ENCODE measurements at regions not wholly inside any gene's neighbourhood (a gene's known extent, or its start where the extent isn't known, plus 50 kb on each side); places are given as distances from the start of the nearest gene placed in this dataset.

- no peaks in the 10 kb centered on the region for H3K27me3 ChIP-seq (ENCODE audit: insufficient read depth, low read length, poor library complexity)
- H2BK120ac ChIP-seq (ENCODE audit: low read depth, low read length) = no peak overlapping the region
Measured at GRCh38 chrY:15440696-15441408, 916.5 kb downstream of the NLGN4Y start.

GRCh38 chrY:15441878-15442277 is 917.5 kb downstream of the NLGN4Y start:
- Histone ChIP-seq H3K27me3 (ENCODE audit: insufficient read depth, low read length, poor library complexity) (no peaks in the 10 kb centered on the region), H3K4me2 (ENCODE audit: low read length) (no peak overlapping the region), H3K9ac (ENCODE audit: low read length) (no peak overlapping the region), H3K23ac (ENCODE audit: low read length) (no peak overlapping the region), H3K4ac (ENCODE audit: low read depth, low read length) (no peak overlapping the region), H3K4me1 (ENCODE audit: control insufficient read depth, low read depth, low read length) (no peaks in the 10 kb centered on the region), H2BK15ac (replicated peaks; ENCODE audit: low read depth) (no peak overlapping the region), H2BK5ac (ENCODE audit: low read length) (no peak overlapping the region), H4K5ac (ENCODE audit: low read length) (no peak overlapping the region), H3K27ac (ENCODE audit: low read depth, low read length) (no peak overlapping the region), H3K56ac (ENCODE audit: low read length) (no peak overlapping the region), H4K8ac (ENCODE audit: low read depth, low read length) (no peak overlapping the region), H3K4me3 (ENCODE audit: low read length) (no peak overlapping the region), H2AK5ac (ENCODE audit: low read length) (no peak overlapping the region), H3K79me2 (ENCODE audit: control insufficient read depth, insufficient read depth, low read length) (no peaks in the 10 kb centered on the region), H3K36me3 (ENCODE audit: control insufficient read depth, insufficient read depth, low read length) (no peaks in the 10 kb centered on the region), H2BK120ac (ENCODE audit: low read depth, low read length) (no peak overlapping the region), H3K79me1 (ENCODE audit: low read length) (no peaks in the 10 kb centered on the region), H3K18ac (ENCODE audit: low read length) (no peak overlapping the region)
- DNase-seq = no peak
- WGBS (ENCODE audit: extremely low coverage, insufficient coverage, low lambda C conversion rate) = no CpG with 5 or more reads among the region's 1 CpG

More at GRCh38 chrY:15440696-15441408, 916.5 kb downstream of the NLGN4Y start:
- WGBS (ENCODE audit: extremely low coverage, insufficient coverage, low lambda C conversion rate) = no CpG with 5 or more reads among the region's 8 CpGs
- no peak overlapping the region for H3K9ac ChIP-seq (ENCODE audit: low read length)
- H4K8ac ChIP-seq (ENCODE audit: low read depth, low read length) = no peak overlapping the region
- no peak overlapping the region for H3K23ac ChIP-seq (ENCODE audit: low read length)
- H2AK5ac ChIP-seq (ENCODE audit: low read length) = no peak overlapping the region
- H3K18ac ChIP-seq (ENCODE audit: low read length) = no peak overlapping the region
- no peak overlapping the region for H3K4me3 ChIP-seq (ENCODE audit: low read length)
- H2BK15ac ChIP-seq (replicated peaks; ENCODE audit: low read depth) = no peak overlapping the region
- H3K36me3 ChIP-seq (ENCODE audit: control insufficient read depth, insufficient read depth, low read length) = no peaks in the 10 kb centered on the region
- H3K27ac ChIP-seq (ENCODE audit: low read depth, low read length) = no peak overlapping the region
- no peaks in the 10 kb centered on the region for H3K4me1 ChIP-seq (ENCODE audit: control insufficient read depth, low read depth, low read length)
- no peak overlapping the region for H3K56ac ChIP-seq (ENCODE audit: low read length)
- no peak overlapping the region for H4K5ac ChIP-seq (ENCODE audit: low read length)
- H3K79me2 ChIP-seq (ENCODE audit: control insufficient read depth, insufficient read depth, low read length) = no peaks in the 10 kb centered on the region
- no peak overlapping the region for H2BK5ac ChIP-seq (ENCODE audit: low read length)
- no peak overlapping the region for H3K4me2 ChIP-seq (ENCODE audit: low read length)
- no peak overlapping the region for H3K4ac ChIP-seq (ENCODE audit: low read depth, low read length)
- no peak for DNase-seq
- H3K79me1 ChIP-seq (ENCODE audit: low read length) = no peaks in the 10 kb centered on the region

GRCh38 chrY:15445871-15446270 is 921.5 kb downstream of the NLGN4Y start:
- Histone ChIP-seq H2BK5ac (ENCODE audit: low read length) (no peak overlapping the region), H3K4me3 (ENCODE audit: low read length) (no peak overlapping the region), H3K27ac (ENCODE audit: low read depth, low read length) (no peak overlapping the region), H3K9ac (ENCODE audit: low read length) (no peak overlapping the region), H3K23ac (ENCODE audit: low read length) (no peak overlapping the region), H4K8ac (ENCODE audit: low read depth, low read length) (no peak overlapping the region), H3K27me3 (ENCODE audit: insufficient read depth, low read length, poor library complexity) (no peaks in the 10 kb centered on the region), H3K79me1 (ENCODE audit: low read length) (no peaks in the 10 kb centered on the region), H3K36me3 (ENCODE audit: control insufficient read depth, insufficient read depth, low read length) (no peaks in the 10 kb centered on the region), H2AK5ac (ENCODE audit: low read length) (no peak overlapping the region), H4K5ac (ENCODE audit: low read length) (no peak overlapping the region), H3K18ac (ENCODE audit: low read length) (no peak overlapping the region), H3K4me2 (ENCODE audit: low read length) (no peak overlapping the region), H3K79me2 (ENCODE audit: control insufficient read depth, insufficient read depth, low read length) (no peaks in the 10 kb centered on the region), H3K4me1 (ENCODE audit: control insufficient read depth, low read depth, low read length) (no peaks in the 10 kb centered on the region), H3K4ac (ENCODE audit: low read depth, low read length) (no peak overlapping the region), H3K56ac (ENCODE audit: low read length) (no peak overlapping the region), H2BK120ac (ENCODE audit: low read depth, low read length) (no peak overlapping the region), H2BK15ac (replicated peaks; ENCODE audit: low read depth) (no peak overlapping the region)
- no CpG with 5 or more reads among the region's 1 CpG for WGBS (ENCODE audit: extremely low coverage, insufficient coverage, low lambda C conversion rate)
- DNase-seq = no peak

GRCh38 chrY:15446861-15447260 is 922.5 kb downstream of the NLGN4Y start:
- Histone ChIP-seq H2BK5ac (ENCODE audit: low read length) (no peak overlapping the region), H3K23ac (ENCODE audit: low read length) (no peak overlapping the region), H3K27ac (ENCODE audit: low read depth, low read length) (no peak overlapping the region), H2BK15ac (replicated peaks; ENCODE audit: low read depth) (no peak overlapping the region), H3K56ac (ENCODE audit: low read length) (no peak overlapping the region), H2AK5ac (ENCODE audit: low read length) (no peak overlapping the region), H3K4me1 (ENCODE audit: control insufficient read depth, low read depth, low read length) (no peaks in the 10 kb centered on the region), H3K9ac (ENCODE audit: low read length) (no peak overlapping the region), H4K5ac (ENCODE audit: low read length) (no peak overlapping the region), H4K8ac (ENCODE audit: low read depth, low read length) (no peak overlapping the region), H3K4me3 (ENCODE audit: low read length) (no peak overlapping the region), H2BK120ac (ENCODE audit: low read depth, low read length) (no peak overlapping the region), H3K36me3 (ENCODE audit: control insufficient read depth, insufficient read depth, low read length) (no peaks in the 10 kb centered on the region), H3K79me2 (ENCODE audit: control insufficient read depth, insufficient read depth, low read length) (no peaks in the 10 kb centered on the region), H3K4ac (ENCODE audit: low read depth, low read length) (no peak overlapping the region), H3K27me3 (ENCODE audit: insufficient read depth, low read length, poor library complexity) (no peaks in the 10 kb centered on the region), H3K18ac (ENCODE audit: low read length) (no peak overlapping the region), H3K4me2 (ENCODE audit: low read length) (no peak overlapping the region), H3K79me1 (ENCODE audit: low read length) (no peaks in the 10 kb centered on the region)
- DNase-seq = no peak

- no peak overlapping the region for H2BK15ac ChIP-seq (replicated peaks; ENCODE audit: low read depth)
- H2BK5ac ChIP-seq (ENCODE audit: low read length) = no peak overlapping the region
- H4K8ac ChIP-seq (ENCODE audit: low read depth, low read length) = no peak overlapping the region
- H3K9ac ChIP-seq (ENCODE audit: low read length) = no peak overlapping the region
- H4K5ac ChIP-seq (ENCODE audit: low read length) = no peak overlapping the region
- WGBS (ENCODE audit: extremely low coverage, insufficient coverage, low lambda C conversion rate) = no CpG with 5 or more reads among the region's 4 CpGs
- H3K27ac ChIP-seq (ENCODE audit: low read depth, low read length) = no peak overlapping the region
- no peaks in the 10 kb centered on the region for H3K79me1 ChIP-seq (ENCODE audit: low read length)
- H3K18ac ChIP-seq (ENCODE audit: low read length) = no peak overlapping the region
- H3K79me2 ChIP-seq (ENCODE audit: control insufficient read depth, insufficient read depth, low read length) = no peaks in the 10 kb centered on the region
- H2AK5ac ChIP-seq (ENCODE audit: low read length) = no peak overlapping the region
- DNase-seq = no peak
- H3K23ac ChIP-seq (ENCODE audit: low read length) = no peak overlapping the region
- no peaks in the 10 kb centered on the region for H3K36me3 ChIP-seq (ENCODE audit: control insufficient read depth, insufficient read depth, low read length)
- no peaks in the 10 kb centered on the region for H3K4me1 ChIP-seq (ENCODE audit: control insufficient read depth, low read depth, low read length)
- no peak overlapping the region for H3K4me2 ChIP-seq (ENCODE audit: low read length)
- H3K4me3 ChIP-seq (ENCODE audit: low read length) = no peak overlapping the region
- no peaks in the 10 kb centered on the region for H3K27me3 ChIP-seq (ENCODE audit: insufficient read depth, low read length, poor library complexity)
- no peak overlapping the region for H3K4ac ChIP-seq (ENCODE audit: low read depth, low read length)
- H2BK120ac ChIP-seq (ENCODE audit: low read depth, low read length) = no peak overlapping the region
- no peak overlapping the region for H3K56ac ChIP-seq (ENCODE audit: low read length)
Measured at GRCh38 chrY:15447959-15448358, 923.6 kb downstream of the NLGN4Y start.

Measured in mesendoderm (in vitro differentiated cells).